A673 (cell line): ENCODE measurements at regions not wholly inside any gene's neighbourhood (a gene's known extent, or its start where the extent isn't known, plus 50 kb on each side); places are given as distances from the start of the nearest gene placed in this dataset.

Source experiments
- BruUV-seq: library from RNA; stranded (reverse); fragments of 400-500 nt; replicated peaks from 2 replicates; lab custom pipeline; 2021; lab: Mats Ljungman, UMichigan
- CTCF ChIA-PET: fragments of 300-600 bp; sonication (Branson Sonifier 250); formaldehyde crosslinking; loops from one replicate; lab custom pipeline; 2022; ENCODE audit warnings: antibody characterized with exemption; lab: Charles Lee
- POLR2A ChIA-PET: fragments of 300-600 bp; sonication (Branson Sonifier 250); formaldehyde crosslinking; loops from one replicate; lab custom pipeline; 2022; ENCODE audit warnings: antibody characterized with exemption; ENCODE audit not compliant: low non-redundant PET; lab: Charles Lee
- DNase-seq: peaks from one replicate; pipeline ENCODE4 v3.0.0-alpha.2; 2015; ENCODE audit warnings: low spot score
- H3K27ac ChIP-seq: fragments of 200-600 bp; sonication (generic); 2 replicates; pipeline ENCODE4 v1.5.1; 2016; ENCODE audit warnings: mixed run types, low read depth, mild to moderate bottlenecking, mixed read lengths, antibody characterized with exemption, low read length; ENCODE audit not compliant: poor library complexity, severe bottlenecking
- H3K27me3 ChIP-seq: fragments of 200-600 bp; sonication (generic); replicated peaks from 2 replicates; pipeline ENCODE4 v1.6.1; 2017; ENCODE audit warnings: mixed run types, low read depth, mild to moderate bottlenecking, mixed read lengths, antibody characterized with exemption, low read length; ENCODE audit not compliant: insufficient read depth, poor library complexity
- H3K36me3 ChIP-seq: fragments of 200-600 bp; sonication (generic); 2 replicates; pipeline ENCODE4 v1.6.1; 2016; ENCODE audit warnings: mixed run types, mild to moderate bottlenecking, mixed read lengths, antibody characterized with exemption, low read length; ENCODE audit not compliant: insufficient read depth, poor library complexity, severe bottlenecking
- H3K4me1 ChIP-seq: fragments of 200-600 bp; sonication (generic); 2 replicates; pipeline ENCODE4 v1.6.1; 2017; ENCODE audit warnings: mixed run types, mild to moderate bottlenecking, mixed read lengths, antibody characterized with exemption, low read length; ENCODE audit not compliant: insufficient read depth, poor library complexity, severe bottlenecking
- H3K4me3 ChIP-seq: fragments of 200-600 bp; sonication (generic); 2 replicates; pipeline ENCODE4 v1.5.1; 2016; ENCODE audit warnings: low read depth, mixed run types, mild to moderate bottlenecking, mixed read lengths, low read length; ENCODE audit not compliant: poor library complexity, severe bottlenecking
- H3K9me3 ChIP-seq: fragments of 200-600 bp; sonication (generic); 2 replicates; pipeline ENCODE4 v1.6.1; 2016; ENCODE audit warnings: mixed run types, low read depth, mild to moderate bottlenecking, mixed read lengths, antibody characterized with exemption, low read length; ENCODE audit not compliant: poor library complexity, severe bottlenecking
- CTCF ChIP-seq: fragments of 300-800, 200-600 bp; sonication (generic); conservative IDR thresholded peaks from 2 replicates; pipeline ENCODE4 v1.5.1; 2017; ENCODE audit warnings: low read depth, mild to moderate bottlenecking, antibody characterized with exemption, low read length, moderate library complexity, mixed read lengths
- EZH2 ChIP-seq: fragments of 200-600 bp; sonication (generic); IDR thresholded peaks from 2 replicates; pipeline ENCODE4 v1.6.1; 2017; ENCODE audit warnings: borderline replicate concordance, low read depth, mild to moderate bottlenecking, mixed read lengths, antibody characterized with exemption, low read length; ENCODE audit not compliant: poor library complexity, severe bottlenecking
- intact Hi-C: fragments of 100-400 bp; cut with micrococcal nuclease; formaldehyde crosslinking; loops from one replicate; pipeline ENCODE4 v1.10.0; 2022; ENCODE audit not compliant: unreplicated experiment

- no peaks in the 10 kb centered on the region for H3K9me3 ChIP-seq
- intact Hi-C loops: no loop called here
- no peak for DNase-seq
- H3K4me3 ChIP-seq: no peak overlapping the region
- BruUV-seq: no TSS peak
- no peaks in the 10 kb centered on the region for H3K27me3 ChIP-seq
- TF ChIP-seq CTCF (no peak), EZH2 (no peak)
- ChIA-PET CTCF (interaction anchor here (0.7 kb wide), 1 partner anchor 229 kb away, joined by 3 read pairs; no protein-coding TSS in a partner anchor), POLR2A (no interaction called here)
- H3K36me3 ChIP-seq: no peaks in the 10 kb centered on the region
- H3K4me1 ChIP-seq: no peaks in the 10 kb centered on the region
- H3K27ac ChIP-seq: no peak overlapping the region
These were observed 50.0 kb upstream of the RNU6ATAC start for GRCh38 chr9:134214386-134214765.

- H3K36me3 ChIP-seq: no peaks in the 10 kb centered on the region
- H3K27me3 ChIP-seq: no peaks in the 10 kb centered on the region
- TF ChIP-seq EZH2: no peak
- TF ChIP-seq CTCF: no peak
- H3K4me3 ChIP-seq: no peak overlapping the region
- no peak overlapping the region for H3K27ac ChIP-seq
- intact Hi-C loops: no loop called here
- DNase-seq: no peak
- no peaks in the 10 kb centered on the region for H3K4me1 ChIP-seq
- CTCF ChIA-PET: interaction anchor here (0.7 kb wide), 1 partner anchor 228 kb away, joined by 3 read pairs; no protein-coding TSS in a partner anchor
- no TSS peak for BruUV-seq
- POLR2A ChIA-PET: no interaction called here
- no peaks in the 10 kb centered on the region for H3K9me3 ChIP-seq
These were observed 50.5 kb upstream of the RNU6ATAC start for GRCh38 chr9:134214766-134215419.

GRCh38 chr9:134215420-134215698 lies 51.0 kb upstream of the RNU6ATAC start:
- no TSS peak for BruUV-seq
- ChIA-PET POLR2A (no interaction called here), CTCF (no interaction called here)
- no peaks in the 10 kb centered on the region for H3K9me3 ChIP-seq
- H3K4me1 ChIP-seq: no peaks in the 10 kb centered on the region
- intact Hi-C loops: no loop called here
- no peak overlapping the region for H3K27ac ChIP-seq
- H3K27me3 ChIP-seq: no peaks in the 10 kb centered on the region
- no peaks in the 10 kb centered on the region for H3K36me3 ChIP-seq
- DNase-seq: no peak
- TF ChIP-seq CTCF (no peak), EZH2 (no peak)
- H3K4me3 ChIP-seq: no peak overlapping the region
